H1 (cell line): ENCODE measurements at regions not wholly inside any gene's neighbourhood (a gene's known extent, or its start where the extent isn't known, plus 50 kb on each side); places are given as distances from the start of the nearest gene placed in this dataset.

ENCODE experiments used
- CTCF ChIA-PET: fragments of 300-600 bp; sonication (Branson Sonifier 250); formaldehyde crosslinking; loops from one replicate; lab custom pipeline; 2021; ENCODE audit not compliant: partially characterized antibody; lab: Charles Lee
- POLR2A ChIA-PET: fragments of 300-600 bp; sonication (Branson Sonifier 250); formaldehyde crosslinking; loops from one replicate; lab custom pipeline; 2021; ENCODE audit warnings: inconsistent platforms; ENCODE audit not compliant: partially characterized antibody; lab: Charles Lee
- DNase-seq, 2 experiments: peaks; one replicate each; pipeline versions ENCODE4 v3.0.0 to v3.0.0-alpha.2; 2010 to 2022; ENCODE audit warnings: low spot score in 2 of 2, low read depth in 1 of 2, mixed read lengths in 1 of 2
- FAIRE-seq: peaks from 2 replicates; lab custom pipeline; 2011; peaks lifted over from hg19 to GRCh38; lab: Jason Lieb, UNC
- H2AFZ ChIP-seq: 2 replicates; pipeline ENCODE4 v1.8.1; 2012; ENCODE audit warnings: low read length, inconsistent platforms
- H2AK5ac ChIP-seq: 2 replicates; pipeline ENCODE4 v1.6.1; 2013; ENCODE audit warnings: low read depth, low read length
- H2BK120ac ChIP-seq: replicated peaks from 2 replicates; pipeline ENCODE3; 2013; ENCODE audit warnings: low read depth, low read length, inconsistent platforms
- H2BK12ac ChIP-seq: 2 replicates; pipeline ENCODE4 v1.6.1; 2013; ENCODE audit warnings: low read depth, low read length
- H2BK15ac ChIP-seq: 2 replicates; pipeline ENCODE4 v1.6.1; 2013; ENCODE audit warnings: low read length
- H2BK20ac ChIP-seq: 2 replicates; pipeline ENCODE4 v1.6.1; 2013; ENCODE audit warnings: low read length
- H2BK5ac ChIP-seq: 2 replicates; pipeline ENCODE4 v1.6.1; 2013; ENCODE audit warnings: low read depth, low read length
- H3K14ac ChIP-seq: 2 replicates; pipeline ENCODE4 v1.6.1; 2013; ENCODE audit warnings: inconsistent platforms; ENCODE audit not compliant: insufficient read length
- H3K18ac ChIP-seq: 2 replicates; pipeline ENCODE4 v1.6.1; 2013; ENCODE audit warnings: low read length; ENCODE audit errors: extremely low read depth
- H3K23ac ChIP-seq: 2 replicates; pipeline ENCODE4 v1.6.1; 2013; ENCODE audit warnings: inconsistent platforms; ENCODE audit not compliant: insufficient read length
- H3K23me2 ChIP-seq: 2 replicates; pipeline ENCODE4 v1.6.1; 2013; ENCODE audit warnings: low read depth, low read length
- H3K27ac ChIP-seq: 2 replicates; pipeline ENCODE4 v1.6.1; 2011; ENCODE audit warnings: low read depth, low read length, inconsistent platforms
- H3K27me3 ChIP-seq, 4 experiments: replicated peaks in 1 of 4; 1 replicate in 1 of 4; 2 replicates in 3 of 4; pipeline versions ENCODE4 v1.6.1 to v1.8.1; 2011 to 2013; ENCODE audit warnings: low read length in 3 of 4, mild to moderate bottlenecking in 3 of 4, inconsistent platforms in 2 of 4, mixed read lengths in 2 of 4, moderate library complexity in 1 of 4; ENCODE audit not compliant: control insufficient read depth in 3 of 4, insufficient read depth in 3 of 4; ENCODE audit errors: extremely low read depth in 1 of 4
- H3K36me3 ChIP-seq, 4 experiments: 2 replicates each; pipeline versions ENCODE4 v1.6.1 to v1.8.1; 2011 to 2013; ENCODE audit warnings: mild to moderate bottlenecking in 4 of 4, low read length in 3 of 4, moderate library complexity in 2 of 4, control low read depth in 1 of 4, inconsistent platforms in 1 of 4; ENCODE audit not compliant: insufficient read depth in 4 of 4, control insufficient read depth in 2 of 4
- H3K4ac ChIP-seq: replicated peaks from 2 replicates; pipeline ENCODE3; 2013; ENCODE audit warnings: low read length, low read depth, mixed read lengths, inconsistent platforms; ENCODE audit not compliant: insufficient read length
- H3K4me1 ChIP-seq, 4 experiments: replicated peaks in 1 of 4; 1 replicate in 1 of 4; 2 replicates in 3 of 4; pipeline versions ENCODE4 v1.6.1 to v1.8.1; 2011 to 2013; ENCODE audit warnings: low read length in 3 of 4, inconsistent platforms in 2 of 4, mixed read lengths in 1 of 4; ENCODE audit not compliant: insufficient read depth in 4 of 4, control insufficient read depth in 3 of 4
- H3K4me2 ChIP-seq, 2 experiments: 2 replicates each; pipeline versions ENCODE4 v1.6.1 to v1.8.1; 2011 to 2013; ENCODE audit warnings: low read depth in 2 of 2, low read length in 2 of 2, control low read depth in 1 of 2, inconsistent platforms in 1 of 2, mild to moderate bottlenecking in 1 of 2; ENCODE audit not compliant: insufficient read depth in 1 of 2
- H3K4me3 ChIP-seq, 4 experiments: fragments of 200-600, 300-600 bp in 1 of 4; sonication (generic), shearing (Covaris generic), sonication (Bioruptor Twin) in 1 of 4; 2 replicates each; pipeline versions ENCODE4 v1.5.1 to v1.8.1; 2011 to 2016; ENCODE audit warnings: low read length in 4 of 4, low read depth in 3 of 4, control low read depth in 2 of 4, inconsistent platforms in 2 of 4, mild to moderate bottlenecking in 2 of 4, mixed read lengths in 1 of 4, moderate library complexity in 1 of 4; ENCODE audit not compliant: insufficient read depth in 2 of 4; ENCODE audit errors: extremely low read depth in 1 of 4
- H3K56ac ChIP-seq: replicated peaks from 2 replicates; pipeline ENCODE3; 2013; ENCODE audit warnings: low read depth, mild to moderate bottlenecking, mixed read lengths, low read length, inconsistent platforms; ENCODE audit not compliant: insufficient read length
- H3K79me1 ChIP-seq: 2 replicates; pipeline ENCODE4 v1.6.1; 2013; ENCODE audit warnings: low read depth, low read length, control low read depth
- H3K79me2 ChIP-seq, 2 experiments: 2 replicates each; pipeline versions ENCODE4 v1.6.1 to v1.8.1; 2012 to 2013; ENCODE audit warnings: low read length in 2 of 2, mild to moderate bottlenecking in 2 of 2, inconsistent platforms in 1 of 2; ENCODE audit not compliant: insufficient read depth in 2 of 2, control insufficient read depth in 1 of 2
- H3K9ac ChIP-seq, 4 experiments: replicated peaks in 1 of 4; 1 replicate in 1 of 4; 2 replicates in 3 of 4; pipeline versions ENCODE4 v1.6.1 to v1.8.1; 2011 to 2013; ENCODE audit warnings: low read depth in 3 of 4, low read length in 3 of 4, control low read depth in 2 of 4, mild to moderate bottlenecking in 2 of 4, moderate library complexity in 2 of 4, inconsistent platforms in 1 of 4; ENCODE audit errors: extremely low read depth in 1 of 4
- H3K9me3 ChIP-seq, 2 experiments: 2 replicates each; pipeline versions ENCODE4 v1.6.1 to v1.8.1; 2012 to 2013; ENCODE audit warnings: mild to moderate bottlenecking in 2 of 2, moderate library complexity in 2 of 2, control low read depth in 1 of 2, inconsistent platforms in 1 of 2, low read depth in 1 of 2, low read length in 1 of 2, mixed read lengths in 1 of 2; ENCODE audit not compliant: insufficient read depth in 2 of 2
- H4K20me1 ChIP-seq, 2 experiments: replicated peaks in 1 of 2; 2 replicates each; pipeline versions ENCODE3 to v1.8.1; 2011 to 2013; ENCODE audit warnings: inconsistent platforms in 2 of 2, low read length in 2 of 2, mild to moderate bottlenecking in 1 of 2; ENCODE audit not compliant: insufficient read depth in 2 of 2, control insufficient read depth in 1 of 2
- H4K5ac ChIP-seq: 2 replicates; pipeline ENCODE4 v1.6.1; 2013; ENCODE audit warnings: low read length, low read depth, mixed read lengths, inconsistent platforms; ENCODE audit not compliant: insufficient read length
- H4K8ac ChIP-seq: 2 replicates; pipeline ENCODE4 v1.8.0; 2013; ENCODE audit warnings: mild to moderate bottlenecking, moderate library complexity, low read length, inconsistent platforms; ENCODE audit not compliant: insufficient read depth; ENCODE audit errors: extremely low read depth
- H4K91ac ChIP-seq: replicated peaks from 2 replicates; pipeline ENCODE3; 2013; ENCODE audit warnings: low read length, mixed read lengths, inconsistent platforms; ENCODE audit not compliant: insufficient read length
- BCL11A ChIP-seq, 2 experiments: IDR thresholded peaks; one replicate each; pipeline ENCODE4 v1.6.1; 2011; ENCODE audit warnings: low read depth in 2 of 2, low read length in 2 of 2, mild to moderate bottlenecking in 2 of 2
- CBX8 ChIP-seq: fragments of 300-800, 300-1000 bp; sonication (generic); IDR thresholded peaks from 2 replicates; pipeline ENCODE4 v1.7.1; 2016; ENCODE audit warnings: low read depth, low read length, borderline replicate concordance
- CHD1 ChIP-seq: IDR thresholded peaks from 2 replicates; pipeline ENCODE4 v1.6.1; 2012; ENCODE audit warnings: low read depth, low read length, improper control_type of control experiment
- EP300 ChIP-seq, 2 experiments: IDR thresholded peaks; 1 replicate in 1 of 2; 2 replicates in 1 of 2; pipeline ENCODE4 v1.6.1; 2011 to 2012; ENCODE audit warnings: low read depth in 2 of 2, low read length in 2 of 2, mild to moderate bottlenecking in 2 of 2, borderline replicate concordance in 1 of 2, inconsistent platforms in 1 of 2, moderate library complexity in 1 of 2
- EZH2 ChIP-seq: fragments of 200-600 bp; sonication (generic); IDR thresholded peaks from 2 replicates; pipeline ENCODE4 v1.7.1; 2012; ENCODE audit warnings: low read depth, mild to moderate bottlenecking, moderate library complexity, low read length, inconsistent platforms; ENCODE audit not compliant: severe bottlenecking
- HDAC2 ChIP-seq, 2 experiments: fragments of 300-600 bp in 1 of 2; sonication (generic) in 1 of 2; IDR thresholded peaks; 2 replicates each; pipeline ENCODE4 v1.6.1; 2011 to 2012; ENCODE audit warnings: low read depth in 2 of 2, low read length in 2 of 2, mild to moderate bottlenecking in 2 of 2, moderate library complexity in 2 of 2, borderline replicate concordance in 1 of 2, inconsistent platforms in 1 of 2
- HDAC6 ChIP-seq: IDR thresholded peaks from one replicate; pipeline ENCODE4 v1.7.1; 2012; ENCODE audit warnings: low read depth, mild to moderate bottlenecking, inconsistent platforms, low read length, moderate library complexity
- NANOG ChIP-seq: IDR thresholded peaks from 2 replicates; pipeline ENCODE4 v1.6.1; 2011; ENCODE audit warnings: low read length, low read depth, mild to moderate bottlenecking, inconsistent platforms; ENCODE audit not compliant: insufficient read depth, poor library complexity, severe bottlenecking
- RFX5 ChIP-seq: IDR thresholded peaks from 2 replicates; pipeline ENCODE4 v1.6.1; 2011; ENCODE audit warnings: low read depth, low read length, improper control_type of control experiment, borderline replicate concordance
- SIN3A ChIP-seq, 2 experiments: IDR thresholded peaks in 1 of 2; conservative IDR thresholded peaks in 1 of 2; 2 replicates each; pipeline ENCODE4 v1.6.1; 2011 to 2012; ENCODE audit warnings: low read length in 2 of 2, improper control_type of control experiment in 1 of 2, low read depth in 1 of 2, mild to moderate bottlenecking in 1 of 2
- SIX5 ChIP-seq: IDR thresholded peaks from 2 replicates; pipeline ENCODE4 v1.6.1; 2011; ENCODE audit warnings: mild to moderate bottlenecking, low read depth, low read length
- SUZ12 ChIP-seq: fragments of 200-600 bp; sonication (generic); IDR thresholded peaks from 2 replicates; pipeline ENCODE4 v1.6.1; 2012; ENCODE audit warnings: mild to moderate bottlenecking, inconsistent platforms, low read length, moderate library complexity, mixed read lengths
- TAF1 ChIP-seq: IDR thresholded peaks from 2 replicates; pipeline ENCODE4 v1.6.1; 2011; ENCODE audit warnings: mild to moderate bottlenecking, low read depth, low read length
- WGBS, 2 experiments: shearing (Covaris generic) in 1 of 2; methylation state at CpG; one replicate each; pipeline versions ENCODE4 v1.1.6 to v1.1.7; 2013 to 2015; ENCODE audit warnings: low lambda C conversion rate in 2 of 2, mixed read lengths in 2 of 2, inconsistent platforms in 1 of 2, low coverage in 1 of 2, missing lambda C conversion rate in 1 of 2; ENCODE audit not compliant: insufficient replicate concordance in 2 of 2, insufficient coverage in 1 of 2, insufficient read length in 1 of 2; ENCODE audit errors: extremely low coverage in 1 of 2, missing lambda C conversion rate in 1 of 2; 5-methylcytosine and 5-hydroxymethylcytosine counted together

- 97% methylated on average over 1 of the region's 1 CpG; no CpG with 5 or more reads in 1 of the 2 experiments for WGBS, 2 experiments
- Histone ChIP-seq H4K91ac (no peak overlapping the region), H3K9ac (no peak overlapping the region), H2BK120ac (no peak overlapping the region), H2BK5ac (no peak overlapping the region), H3K23ac (no peak overlapping the region), H3K27ac (no peak overlapping the region), H3K79me1 (no peaks in the 10 kb centered on the region), H4K20me1 (no peaks in the 10 kb centered on the region), H3K4ac (no peak overlapping the region), H3K14ac (no peak overlapping the region), H2AK5ac (no peak overlapping the region), H2BK12ac (no peak overlapping the region), H3K56ac (no peak overlapping the region), H3K36me3 (no peaks in the 10 kb centered on the region), H2BK15ac (no peak overlapping the region), H3K18ac (no peak overlapping the region), H3K4me3 (no peak overlapping the region), H3K4me2 (no peak overlapping the region), H3K79me2 (no peaks in the 10 kb centered on the region), H3K23me2 (no peaks in the 10 kb centered on the region), H4K8ac (no peak overlapping the region), H3K27me3 (no peaks in the 10 kb centered on the region), H4K5ac (no peak overlapping the region), H3K4me1 (no peaks in the 10 kb centered on the region), H2AFZ (no peak overlapping the region), H2BK20ac (no peak overlapping the region), H3K9me3 (no peaks in the 10 kb centered on the region)
- CTCF ChIA-PET, result no interaction called here
- POLR2A ChIA-PET, result no interaction called here
- no peak for DNase-seq
- FAIRE-seq, result no peak
- TF ChIP-seq EZH2, result no peak
- no peak for TF ChIP-seq RFX5
- no peak for TF ChIP-seq SIN3A (conservative IDR thresholded peaks at IDR 0.05 in 1 of 2, IDR thresholded peaks at IDR 0.05 in 1 of 2; ENCODE audit: low read depth in 1 of 2, low read length in 2 of 2)
- no peak for TF ChIP-seq TAF1
- TF ChIP-seq CHD1, result no peak
- TF ChIP-seq HDAC2 (IDR thresholded peaks at IDR 0.05; ENCODE audit: borderline replicate concordance in 1 of 2, low read depth in 2 of 2, low read length in 2 of 2), result no peak
- TF ChIP-seq EP300 (IDR thresholded peaks at IDR 0.05; ENCODE audit: borderline replicate concordance in 1 of 2, low read depth in 2 of 2, low read length in 2 of 2), result no peak
- TF ChIP-seq HDAC6, result no peak
- no peak for TF ChIP-seq SIX5
- TF ChIP-seq BCL11A (IDR thresholded peaks at IDR 0.05; ENCODE audit: low read depth in 2 of 2, low read length in 2 of 2), result no peak
- no peak for TF ChIP-seq CBX8
- no peak for TF ChIP-seq NANOG
- no peak for TF ChIP-seq SUZ12
Observed at GRCh38 chr16:62907562-62907961, 871.3 kb upstream of the CDH8 start.
